PC-9 (cell line): ENCODE measurements at regions not wholly inside any gene's neighbourhood (a gene's known extent, or its start where the extent isn't known, plus 50 kb on each side); places are given as distances from the start of the nearest gene placed in this dataset.

Experiments
- EZH2 ChIP-seq: fragments of 200-600 bp; sonication (generic); IDR thresholded peaks from 2 replicates; pipeline ENCODE4 v1.8.0; 2017; ENCODE audit warnings: antibody characterized with exemption, low read depth
- TF ChIP-seq, protein P1 (sequence below): fragments of 200-600 bp; sonication (generic); conservative IDR thresholded peaks from 2 replicates; pipeline ENCODE4 v1.6.1; 2017; ENCODE audit warnings: mixed run types, antibody characterized with exemption, mild to moderate bottlenecking, moderate library complexity

GRCh38 chr10:30763918-30764317 is 134.4 kb upstream of the LYZL2 start:
- TF ChIP-seq, protein P1, sequence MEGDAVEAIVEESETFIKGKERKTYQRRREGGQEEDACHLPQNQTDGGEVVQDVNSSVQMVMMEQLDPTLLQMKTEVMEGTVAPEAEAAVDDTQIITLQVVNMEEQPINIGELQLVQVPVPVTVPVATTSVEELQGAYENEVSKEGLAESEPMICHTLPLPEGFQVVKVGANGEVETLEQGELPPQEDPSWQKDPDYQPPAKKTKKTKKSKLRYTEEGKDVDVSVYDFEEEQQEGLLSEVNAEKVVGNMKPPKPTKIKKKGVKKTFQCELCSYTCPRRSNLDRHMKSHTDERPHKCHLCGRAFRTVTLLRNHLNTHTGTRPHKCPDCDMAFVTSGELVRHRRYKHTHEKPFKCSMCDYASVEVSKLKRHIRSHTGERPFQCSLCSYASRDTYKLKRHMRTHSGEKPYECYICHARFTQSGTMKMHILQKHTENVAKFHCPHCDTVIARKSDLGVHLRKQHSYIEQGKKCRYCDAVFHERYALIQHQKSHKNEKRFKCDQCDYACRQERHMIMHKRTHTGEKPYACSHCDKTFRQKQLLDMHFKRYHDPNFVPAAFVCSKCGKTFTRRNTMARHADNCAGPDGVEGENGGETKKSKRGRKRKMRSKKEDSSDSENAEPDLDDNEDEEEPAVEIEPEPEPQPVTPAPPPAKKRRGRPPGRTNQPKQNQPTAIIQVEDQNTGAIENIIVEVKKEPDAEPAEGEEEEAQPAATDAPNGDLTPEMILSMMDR = no peak
- no peak for TF ChIP-seq EZH2
